K562 (cell line): ENCODE measurements at regions not wholly inside any gene's neighbourhood (a gene's known extent, or its start where the extent isn't known, plus 50 kb on each side); places are given as distances from the start of the nearest gene placed in this dataset.

ENCODE experiments used
- HNRNPK ChIP-seq: fragments of 200-400 bp; formaldehyde crosslinking; IDR thresholded peaks from one replicate; pipeline ENCODE4 v1.6.1; 2018; ENCODE audit warnings: mild to moderate bottlenecking, low read depth, low read length; ENCODE audit not compliant: poor library complexity, severe bottlenecking
- MEF2A ChIP-seq: IDR thresholded peaks from 2 replicates; pipeline ENCODE4 v1.6.1; 2011; ENCODE audit warnings: low read depth, mild to moderate bottlenecking, low read length, moderate library complexity; ENCODE audit not compliant: control insufficient read depth
- MIER1 ChIP-seq: fragments of 450-650 bp; IDR thresholded peaks from 2 replicates; pipeline ENCODE4 v1.6.1; 2016; ENCODE audit warnings: antibody characterized with exemption, mild to moderate bottlenecking, low read depth
- MXI1 ChIP-seq: IDR thresholded peaks from 2 replicates; pipeline ENCODE4 v1.6.1; 2011; ENCODE audit warnings: low read depth, mild to moderate bottlenecking, improper control_type of control experiment, low read length
- PHB2 ChIP-seq: fragments of 450-650 bp; IDR thresholded peaks from 2 replicates; pipeline ENCODE4 v1.6.1; 2017; ENCODE audit warnings: low read depth
- PTTG1 ChIP-seq: fragments of 450-650 bp; IDR thresholded peaks from 2 replicates; pipeline ENCODE4 v1.6.1; 2016; ENCODE audit warnings: low read depth, mild to moderate bottlenecking, missing genetic modification characterization, missing compliant biosample characterization
- PYGO2 ChIP-seq: fragments of 450-650 bp; IDR thresholded peaks from 2 replicates; pipeline ENCODE4 v1.6.1; 2016; ENCODE audit warnings: mild to moderate bottlenecking, missing genetic modification characterization, moderate library complexity, missing compliant biosample characterization
- SP2 ChIP-seq: IDR thresholded peaks from 2 replicates; pipeline ENCODE4 v1.6.1; 2011; ENCODE audit warnings: mild to moderate bottlenecking, low read depth, low read length, moderate library complexity; ENCODE audit not compliant: poor library complexity, severe bottlenecking; ENCODE audit errors: extremely low read depth
- ZNF609 ChIP-seq: sonication (generic); formaldehyde crosslinking; IDR thresholded peaks from 2 replicates; pipeline ENCODE4 v1.8.1; 2023; ENCODE audit warnings: missing genetic modification reagents, mild to moderate bottlenecking, borderline replicate concordance
- TF ChIP-seq, protein P1 (sequence below): fragments of 250-450 bp; sonication (Bioruptor Pico); IDR thresholded peaks from 2 replicates; pipeline ENCODE4 v1.8.0; 2021; ENCODE audit warnings: moderate library complexity, mild to moderate bottlenecking, inconsistent platforms
- TF ChIP-seq, protein P2 (sequence below): sonication (generic); formaldehyde crosslinking; IDR thresholded peaks from 2 replicates; pipeline ENCODE4 v1.8.0; 2022; ENCODE audit warnings: mild to moderate bottlenecking, missing genetic modification reagents
- TF ChIP-seq, protein P3 (sequence below): sonication (generic); formaldehyde crosslinking; IDR thresholded peaks from 2 replicates; pipeline ENCODE4 v1.8.0; 2023; ENCODE audit warnings: mild to moderate bottlenecking, missing genetic modification reagents
- TF ChIP-seq, protein P4 (sequence below): IDR thresholded peaks from 2 replicates; pipeline ENCODE4 v1.6.1; 2011; ENCODE audit warnings: borderline replicate concordance, low read depth, mild to moderate bottlenecking, moderate library complexity, low read length; ENCODE audit not compliant: insufficient read depth, poor library complexity, severe bottlenecking

GRCh38 chr3:31091748-31092147 is 197.3 kb upstream of the GADL1 start (continued):
- no peak for TF ChIP-seq PYGO2 (tag)
- TF ChIP-seq, protein P1, sequence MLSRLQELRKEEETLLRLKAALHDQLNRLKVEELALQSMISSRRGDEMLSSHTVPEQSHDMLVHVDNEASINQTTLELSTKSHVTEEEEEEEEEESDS (CRISPR knock-in tag): no peak
- no peak for TF ChIP-seq ZNF609 (CRISPR knock-in tag)
- no peak for TF ChIP-seq HNRNPK
- TF ChIP-seq MIER1: no peak
- TF ChIP-seq, protein P2, sequence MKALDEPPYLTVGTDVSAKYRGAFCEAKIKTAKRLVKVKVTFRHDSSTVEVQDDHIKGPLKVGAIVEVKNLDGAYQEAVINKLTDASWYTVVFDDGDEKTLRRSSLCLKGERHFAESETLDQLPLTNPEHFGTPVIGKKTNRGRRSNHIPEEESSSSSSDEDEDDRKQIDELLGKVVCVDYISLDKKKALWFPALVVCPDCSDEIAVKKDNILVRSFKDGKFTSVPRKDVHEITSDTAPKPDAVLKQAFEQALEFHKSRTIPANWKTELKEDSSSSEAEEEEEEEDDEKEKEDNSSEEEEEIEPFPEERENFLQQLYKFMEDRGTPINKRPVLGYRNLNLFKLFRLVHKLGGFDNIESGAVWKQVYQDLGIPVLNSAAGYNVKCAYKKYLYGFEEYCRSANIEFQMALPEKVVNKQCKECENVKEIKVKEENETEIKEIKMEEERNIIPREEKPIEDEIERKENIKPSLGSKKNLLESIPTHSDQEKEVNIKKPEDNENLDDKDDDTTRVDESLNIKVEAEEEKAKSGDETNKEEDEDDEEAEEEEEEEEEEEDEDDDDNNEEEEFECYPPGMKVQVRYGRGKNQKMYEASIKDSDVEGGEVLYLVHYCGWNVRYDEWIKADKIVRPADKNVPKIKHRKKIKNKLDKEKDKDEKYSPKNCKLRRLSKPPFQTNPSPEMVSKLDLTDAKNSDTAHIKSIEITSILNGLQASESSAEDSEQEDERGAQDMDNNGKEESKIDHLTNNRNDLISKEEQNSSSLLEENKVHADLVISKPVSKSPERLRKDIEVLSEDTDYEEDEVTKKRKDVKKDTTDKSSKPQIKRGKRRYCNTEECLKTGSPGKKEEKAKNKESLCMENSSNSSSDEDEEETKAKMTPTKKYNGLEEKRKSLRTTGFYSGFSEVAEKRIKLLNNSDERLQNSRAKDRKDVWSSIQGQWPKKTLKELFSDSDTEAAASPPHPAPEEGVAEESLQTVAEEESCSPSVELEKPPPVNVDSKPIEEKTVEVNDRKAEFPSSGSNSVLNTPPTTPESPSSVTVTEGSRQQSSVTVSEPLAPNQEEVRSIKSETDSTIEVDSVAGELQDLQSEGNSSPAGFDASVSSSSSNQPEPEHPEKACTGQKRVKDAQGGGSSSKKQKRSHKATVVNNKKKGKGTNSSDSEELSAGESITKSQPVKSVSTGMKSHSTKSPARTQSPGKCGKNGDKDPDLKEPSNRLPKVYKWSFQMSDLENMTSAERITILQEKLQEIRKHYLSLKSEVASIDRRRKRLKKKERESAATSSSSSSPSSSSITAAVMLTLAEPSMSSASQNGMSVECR (CRISPR knock-in tag): no peak
- TF ChIP-seq MEF2A: no peak
- TF ChIP-seq, protein P3, sequence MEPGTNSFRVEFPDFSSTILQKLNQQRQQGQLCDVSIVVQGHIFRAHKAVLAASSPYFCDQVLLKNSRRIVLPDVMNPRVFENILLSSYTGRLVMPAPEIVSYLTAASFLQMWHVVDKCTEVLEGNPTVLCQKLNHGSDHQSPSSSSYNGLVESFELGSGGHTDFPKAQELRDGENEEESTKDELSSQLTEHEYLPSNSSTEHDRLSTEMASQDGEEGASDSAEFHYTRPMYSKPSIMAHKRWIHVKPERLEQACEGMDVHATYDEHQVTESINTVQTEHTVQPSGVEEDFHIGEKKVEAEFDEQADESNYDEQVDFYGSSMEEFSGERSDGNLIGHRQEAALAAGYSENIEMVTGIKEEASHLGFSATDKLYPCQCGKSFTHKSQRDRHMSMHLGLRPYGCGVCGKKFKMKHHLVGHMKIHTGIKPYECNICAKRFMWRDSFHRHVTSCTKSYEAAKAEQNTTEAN (CRISPR knock-in tag): no peak
- TF ChIP-seq, protein P4, sequence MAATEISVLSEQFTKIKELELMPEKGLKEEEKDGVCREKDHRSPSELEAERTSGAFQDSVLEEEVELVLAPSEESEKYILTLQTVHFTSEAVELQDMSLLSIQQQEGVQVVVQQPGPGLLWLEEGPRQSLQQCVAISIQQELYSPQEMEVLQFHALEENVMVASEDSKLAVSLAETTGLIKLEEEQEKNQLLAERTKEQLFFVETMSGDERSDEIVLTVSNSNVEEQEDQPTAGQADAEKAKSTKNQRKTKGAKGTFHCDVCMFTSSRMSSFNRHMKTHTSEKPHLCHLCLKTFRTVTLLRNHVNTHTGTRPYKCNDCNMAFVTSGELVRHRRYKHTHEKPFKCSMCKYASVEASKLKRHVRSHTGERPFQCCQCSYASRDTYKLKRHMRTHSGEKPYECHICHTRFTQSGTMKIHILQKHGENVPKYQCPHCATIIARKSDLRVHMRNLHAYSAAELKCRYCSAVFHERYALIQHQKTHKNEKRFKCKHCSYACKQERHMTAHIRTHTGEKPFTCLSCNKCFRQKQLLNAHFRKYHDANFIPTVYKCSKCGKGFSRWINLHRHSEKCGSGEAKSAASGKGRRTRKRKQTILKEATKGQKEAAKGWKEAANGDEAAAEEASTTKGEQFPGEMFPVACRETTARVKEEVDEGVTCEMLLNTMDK: no peak
- TF ChIP-seq SP2: no peak
- TF ChIP-seq PHB2: no peak
- TF ChIP-seq PTTG1 (tag): no peak
- no peak for TF ChIP-seq MXI1
